GM23338 (cell line): ENCODE measurements at regions not wholly inside any gene's neighbourhood (a gene's known extent, or its start where the extent isn't known, plus 50 kb on each side); places are given as distances from the start of the nearest gene placed in this dataset.

ENCODE experiments used
- ETS1 ChIP-seq: IDR thresholded peaks from 2 replicates; pipeline ENCODE4 v1.6.1; 2016; ENCODE audit warnings: antibody characterized with exemption
- EZH2 ChIP-seq: fragments of 200-600 bp; sonication (generic); IDR thresholded peaks from one replicate; pipeline ENCODE4 v1.8.0; 2017; ENCODE audit warnings: antibody characterized with exemption, mild to moderate bottlenecking, low read depth; ENCODE audit not compliant: unreplicated experiment
- EZH2phosphoT487 ChIP-seq: fragments of 200-600 bp; sonication (generic); IDR thresholded peaks from one replicate; pipeline ENCODE4 v1.8.1; 2018; ENCODE audit warnings: antibody characterized with exemption; ENCODE audit not compliant: unreplicated experiment
- POLR2AphosphoS5 ChIP-seq: IDR thresholded peaks from 2 replicates; pipeline ENCODE4 v1.6.1; 2016; ENCODE audit warnings: antibody characterized with exemption, low read depth
- ZNF114 ChIP-seq: fragments of 250-450 bp; sonication (Bioruptor Pico); IDR thresholded peaks from 2 replicates; pipeline ENCODE4 v1.5.0; 2020; ENCODE audit warnings: mild to moderate bottlenecking, moderate library complexity
- ZNF331 ChIP-seq: fragments of 250-450 bp; sonication (Bioruptor Pico); IDR thresholded peaks from 2 replicates; pipeline ENCODE4 v1.5.0; 2020; ENCODE audit warnings: low read depth, mild to moderate bottlenecking, moderate library complexity
- TF ChIP-seq, protein P1 (sequence below), 2 experiments: fragments of 200-600 bp in 1 of 2; sonication (generic) in 1 of 2; conservative IDR thresholded peaks; 2 replicates each; pipeline versions ENCODE4 v1.5.1 to v1.6.1; 2016 to 2017; ENCODE audit warnings: antibody characterized with exemption in 2 of 2, low read depth in 2 of 2, mild to moderate bottlenecking in 2 of 2, moderate library complexity in 1 of 2
- TF ChIP-seq, protein P2 (sequence below): IDR thresholded peaks from one replicate; pipeline ENCODE4 v1.6.1; 2018; ENCODE audit warnings: antibody characterized with exemption; ENCODE audit not compliant: unreplicated experiment

GRCh38 chr6:85069577-85069976 lies 305.2 kb upstream of the TBX18 start:
- TF ChIP-seq, protein P1, sequence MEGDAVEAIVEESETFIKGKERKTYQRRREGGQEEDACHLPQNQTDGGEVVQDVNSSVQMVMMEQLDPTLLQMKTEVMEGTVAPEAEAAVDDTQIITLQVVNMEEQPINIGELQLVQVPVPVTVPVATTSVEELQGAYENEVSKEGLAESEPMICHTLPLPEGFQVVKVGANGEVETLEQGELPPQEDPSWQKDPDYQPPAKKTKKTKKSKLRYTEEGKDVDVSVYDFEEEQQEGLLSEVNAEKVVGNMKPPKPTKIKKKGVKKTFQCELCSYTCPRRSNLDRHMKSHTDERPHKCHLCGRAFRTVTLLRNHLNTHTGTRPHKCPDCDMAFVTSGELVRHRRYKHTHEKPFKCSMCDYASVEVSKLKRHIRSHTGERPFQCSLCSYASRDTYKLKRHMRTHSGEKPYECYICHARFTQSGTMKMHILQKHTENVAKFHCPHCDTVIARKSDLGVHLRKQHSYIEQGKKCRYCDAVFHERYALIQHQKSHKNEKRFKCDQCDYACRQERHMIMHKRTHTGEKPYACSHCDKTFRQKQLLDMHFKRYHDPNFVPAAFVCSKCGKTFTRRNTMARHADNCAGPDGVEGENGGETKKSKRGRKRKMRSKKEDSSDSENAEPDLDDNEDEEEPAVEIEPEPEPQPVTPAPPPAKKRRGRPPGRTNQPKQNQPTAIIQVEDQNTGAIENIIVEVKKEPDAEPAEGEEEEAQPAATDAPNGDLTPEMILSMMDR (conservative IDR thresholded peaks at IDR 0.05; ENCODE audit: low read depth in 2 of 2) = no peak
- TF ChIP-seq EZH2 (no peak), POLR2AphosphoS5 (no peak), EZH2phosphoT487 (no peak), ZNF331 (CRISPR knock-in tag) (no peak), ZNF114 (CRISPR knock-in tag) (no peak), ETS1 (no peak)
- TF ChIP-seq, protein P2, sequence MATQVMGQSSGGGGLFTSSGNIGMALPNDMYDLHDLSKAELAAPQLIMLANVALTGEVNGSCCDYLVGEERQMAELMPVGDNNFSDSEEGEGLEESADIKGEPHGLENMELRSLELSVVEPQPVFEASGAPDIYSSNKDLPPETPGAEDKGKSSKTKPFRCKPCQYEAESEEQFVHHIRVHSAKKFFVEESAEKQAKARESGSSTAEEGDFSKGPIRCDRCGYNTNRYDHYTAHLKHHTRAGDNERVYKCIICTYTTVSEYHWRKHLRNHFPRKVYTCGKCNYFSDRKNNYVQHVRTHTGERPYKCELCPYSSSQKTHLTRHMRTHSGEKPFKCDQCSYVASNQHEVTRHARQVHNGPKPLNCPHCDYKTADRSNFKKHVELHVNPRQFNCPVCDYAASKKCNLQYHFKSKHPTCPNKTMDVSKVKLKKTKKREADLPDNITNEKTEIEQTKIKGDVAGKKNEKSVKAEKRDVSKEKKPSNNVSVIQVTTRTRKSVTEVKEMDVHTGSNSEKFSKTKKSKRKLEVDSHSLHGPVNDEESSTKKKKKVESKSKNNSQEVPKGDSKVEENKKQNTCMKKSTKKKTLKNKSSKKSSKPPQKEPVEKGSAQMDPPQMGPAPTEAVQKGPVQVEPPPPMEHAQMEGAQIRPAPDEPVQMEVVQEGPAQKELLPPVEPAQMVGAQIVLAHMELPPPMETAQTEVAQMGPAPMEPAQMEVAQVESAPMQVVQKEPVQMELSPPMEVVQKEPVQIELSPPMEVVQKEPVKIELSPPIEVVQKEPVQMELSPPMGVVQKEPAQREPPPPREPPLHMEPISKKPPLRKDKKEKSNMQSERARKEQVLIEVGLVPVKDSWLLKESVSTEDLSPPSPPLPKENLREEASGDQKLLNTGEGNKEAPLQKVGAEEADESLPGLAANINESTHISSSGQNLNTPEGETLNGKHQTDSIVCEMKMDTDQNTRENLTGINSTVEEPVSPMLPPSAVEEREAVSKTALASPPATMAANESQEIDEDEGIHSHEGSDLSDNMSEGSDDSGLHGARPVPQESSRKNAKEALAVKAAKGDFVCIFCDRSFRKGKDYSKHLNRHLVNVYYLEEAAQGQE = no peak
